Uterus (tissue), 2 donors: ENCODE measurements at regions not wholly inside any gene's neighbourhood (a gene's known extent, or its start where the extent isn't known, plus 50 kb on each side); places are given as distances from the start of the nearest gene placed in this dataset.

Source experiments
- CTCF ChIP-seq, 4 experiments: fragments of 200-600 bp in 2 of 4; fragments of 450-650 bp in 2 of 4; sonication (generic) in 2 of 4; IDR thresholded peaks; one replicate each; pipeline ENCODE4 v1.5.1; 2016 to 2019; ENCODE audit warnings: antibody characterized with exemption in 4 of 4, mild to moderate bottlenecking in 2 of 4, moderate library complexity in 1 of 4
- POLR2A ChIP-seq, 2 donors: fragments of 450-650 bp; IDR thresholded peaks; one replicate each; pipeline ENCODE4 v1.6.1; 2016; ENCODE audit warnings: antibody characterized with exemption in 2 of 2, mild to moderate bottlenecking in 1 of 2, moderate library complexity in 1 of 2

- TF ChIP-seq CTCF (IDR thresholded peaks at IDR 0.05) = no peak
- no peak for TF ChIP-seq POLR2A (IDR thresholded peaks at IDR 0.05)
These were observed 225.4 kb downstream of the SATB1 start for GRCh38 chr3:18199757-18200156.
